K562 (cell line): ENCODE measurements at regions not wholly inside any gene's neighbourhood (a gene's known extent, or its start where the extent isn't known, plus 50 kb on each side); places are given as distances from the start of the nearest gene placed in this dataset.
"Not testable (repeated sequence)": the region's sequence is repeated elsewhere in the genome, so short reads cannot be mapped to it uniquely, and the experiment has no call there.

Source experiments
- ATAC-seq: fragments of 200-7000 bp; cut with Tn5 transposase; 3 replicates; pipeline ENCODE4 v1.9.1; 2020; ENCODE audit warnings: moderate library complexity
- BruUV-seq: library from RNA; stranded (reverse); fragments of 400-500 nt; replicated peaks from 2 replicates; lab custom pipeline; 2021; lab: Mats Ljungman, UMichigan
- CTCF ChIA-PET: fragments of 300-600 bp; formaldehyde crosslinking; extraction: SDS; loops from one replicate; lab custom pipeline; 2021; ENCODE audit warnings: low intra/inter-chr PET ratio; lab: Yijun Ruan, JAX
- POLR2A ChIA-PET: fragments of 300-600, 350-650 bp; sonication (Branson Sonifier 250); formaldehyde crosslinking; extraction: SDS; loops from one replicate; lab custom pipeline; 2021; ENCODE audit warnings: antibody characterized with exemption, inconsistent platforms; lab: Yijun Ruan, JAX
- DNase-seq, 4 experiments: peaks; one replicate each; pipeline versions ENCODE4 v3.0.0 to v3.0.0-alpha.2; 2011 to 2018; ENCODE audit warnings: low spot score in 3 of 4, mixed read lengths in 3 of 4; ENCODE audit errors: extremely low read depth in 1 of 4
- FAIRE-seq: peaks from 2 replicates; lab custom pipeline; 2011; peaks lifted over from hg19 to GRCh38; lab: Jason Lieb, UNC
- H2AFZ ChIP-seq: 2 replicates; pipeline ENCODE4 v1.6.0; 2011; ENCODE audit warnings: low read depth, low read length, control low read depth, inconsistent platforms
- H3K27ac ChIP-seq: fragments of 200-600 bp; 3 replicates; pipeline ENCODE4 v1.8.0; 2011; ENCODE audit warnings: low read depth, mild to moderate bottlenecking, control low read depth, inconsistent platforms, low read length, moderate library complexity, mixed read lengths; ENCODE audit errors: extremely low read depth
- H3K27me3 ChIP-seq, 2 experiments: fragments of 300-600 bp in 1 of 2; 2 replicates in 1 of 2; 3 replicates in 1 of 2; pipeline versions ENCODE4 v1.6.0 to v1.8.0; 2011; ENCODE audit warnings: inconsistent platforms in 2 of 2, low read length in 2 of 2, mild to moderate bottlenecking in 1 of 2, mixed read lengths in 1 of 2, moderate library complexity in 1 of 2; ENCODE audit not compliant: control insufficient read depth in 2 of 2, insufficient read depth in 2 of 2
- H3K36me3 ChIP-seq: fragments of 300-600 bp; 3 replicates; pipeline ENCODE4 v1.8.0; 2011; ENCODE audit warnings: mild to moderate bottlenecking, low read length, inconsistent platforms; ENCODE audit not compliant: control insufficient read depth, insufficient read depth
- H3K4me1 ChIP-seq, 2 experiments: fragments of 200-600 bp in 1 of 2; replicated peaks in 1 of 2; 2 replicates in 1 of 2; 3 replicates in 1 of 2; pipeline versions ENCODE4 v1.5.1 to v1.8.0; 2011; ENCODE audit warnings: inconsistent platforms in 2 of 2, low read length in 2 of 2, mild to moderate bottlenecking in 1 of 2, mixed read lengths in 1 of 2, moderate library complexity in 1 of 2; ENCODE audit not compliant: control insufficient read depth in 2 of 2, insufficient read depth in 2 of 2
- H3K4me2 ChIP-seq: 2 replicates; pipeline ENCODE4 v1.6.1; 2011; ENCODE audit warnings: low read length, control low read depth, inconsistent platforms, mixed read lengths; ENCODE audit not compliant: insufficient read depth
- H3K4me3 ChIP-seq: fragments of 200-600 bp; sonication (generic), shearing (Covaris generic); 2 replicates; pipeline ENCODE4 v1.5.1; 2016; ENCODE audit warnings: control low read depth, inconsistent platforms
- H3K79me2 ChIP-seq: fragments of 200-600 bp; 3 replicates; pipeline ENCODE4 v1.8.0; 2011; ENCODE audit warnings: low read length, inconsistent platforms; ENCODE audit not compliant: control insufficient read depth, insufficient read depth
- H3K9ac ChIP-seq, 2 experiments: 2 replicates each; pipeline versions ENCODE4 v1.6.0 to v1.6.1; 2011; ENCODE audit warnings: low read depth in 2 of 2, low read length in 2 of 2, control low read depth in 1 of 2, inconsistent platforms in 1 of 2, mild to moderate bottlenecking in 1 of 2, mixed read lengths in 1 of 2; ENCODE audit not compliant: insufficient read depth in 1 of 2
- H3K9me1 ChIP-seq: one replicate; pipeline ENCODE4 v1.6.0; 2011; ENCODE audit warnings: inconsistent platforms, mild to moderate bottlenecking, low read length, moderate library complexity; ENCODE audit not compliant: control insufficient read depth, insufficient read depth
- H3K9me3 ChIP-seq: replicated peaks from 2 replicates; pipeline ENCODE4 v1.5.1; 2011; ENCODE audit warnings: low read depth, low read length, inconsistent platforms; ENCODE audit not compliant: control insufficient read depth, insufficient read depth
- H4K20me1 ChIP-seq: replicated peaks from 2 replicates; pipeline ENCODE4 v1.6.1; 2011; ENCODE audit warnings: low read length, inconsistent platforms, mixed read lengths; ENCODE audit not compliant: control insufficient read depth, insufficient read depth
- BCOR ChIP-seq: fragments of 450-650 bp; IDR thresholded peaks from 2 replicates; pipeline ENCODE4 v1.6.1; 2016
- CBFA2T2 ChIP-seq: fragments of 450-650 bp; conservative IDR thresholded peaks from 2 replicates; pipeline ENCODE4 v1.6.1; 2017; ENCODE audit warnings: mild to moderate bottlenecking
- MECOM ChIP-seq: fragments of 250-450 bp; sonication (Bioruptor Pico); IDR thresholded peaks from 2 replicates; pipeline ENCODE4 v1.8.0; 2022; ENCODE audit warnings: inconsistent platforms
- MLLT1 ChIP-seq, 2 experiments: fragments of 450-650 bp; IDR thresholded peaks; 2 replicates each; pipeline ENCODE4 v1.6.1; 2016
- ZBTB34 ChIP-seq: fragments of 250-450 bp; sonication (Bioruptor Pico); IDR thresholded peaks from 2 replicates; pipeline ENCODE4 v1.8.0; 2021; ENCODE audit warnings: mild to moderate bottlenecking, moderate library complexity
- ZNF146 ChIP-seq: IDR thresholded peaks from one replicate; pipeline ENCODE4 v1.6.1; 2018; ENCODE audit warnings: missing compliant biosample characterization; ENCODE audit not compliant: unreplicated experiment
- WGBS: fragments of 100-300 bp; shearing (Covaris generic); methylation state at CpG from one replicate; pipeline ENCODE4 v1.1.6; 2016; ENCODE audit warnings: low coverage, mixed read lengths; ENCODE audit not compliant: insufficient coverage; ENCODE audit errors: missing lambda C conversion rate; 5-methylcytosine and 5-hydroxymethylcytosine counted together
- in situ Hi-C: fragments of 300-500 bp; cut with MboI; formaldehyde crosslinking; loops from 4 replicates; pipeline ENCODE4 v1.15.0; 2018; ENCODE audit warnings: inconsistent platforms, mixed read lengths
- intact Hi-C: fragments of 100-400 bp; cut with micrococcal nuclease; formaldehyde crosslinking; loops from 2 replicates; pipeline ENCODE4 v1.14.2; 2022

- TF ChIP-seq CBFA2T2 (no peak), ZBTB34 (CRISPR knock-in tag) (no peak), MECOM (CRISPR knock-in tag) (no peak), MLLT1 (IDR thresholded peaks at IDR 0.05) (no peak)
These were observed 74.4 kb upstream of the NIPBL start (continued) for GRCh38 chr5:36802187-36802586.

- H3K4me3 ChIP-seq, DNase-seq, H3K36me3 ChIP-seq, H3K4me1 ChIP-seq, H3K79me2 ChIP-seq, ATAC-seq, H3K27me3 ChIP-seq, POLR2A ChIA-PET, FAIRE-seq, intact Hi-C loops, BruUV-seq, CTCF ChIA-PET, H3K4me2 ChIP-seq, H3K27ac ChIP-seq, H3K9ac ChIP-seq, H3K9me1 ChIP-seq, H3K9me3 ChIP-seq, H4K20me1 ChIP-seq, in situ Hi-C loops, H2AFZ ChIP-seq: not testable (repeated sequence)
- TF ChIP-seq ZNF146 (peak; percentile 62), BCOR (peak; percentile 37; the same call in 1 of the 2 replicates)
- WGBS: 22% methylated on average over 3 of the region's 4 CpGs
These were observed 63.3 kb upstream of the NIPBL start for GRCh38 chr5:36813249-36813648.
